ENCODE measurements at regions not wholly inside any gene's neighbourhood (a gene's known extent, or its start where the extent isn't known, plus 50 kb on each side); places are given as distances from the start of the nearest gene placed in this dataset.

DNA sequence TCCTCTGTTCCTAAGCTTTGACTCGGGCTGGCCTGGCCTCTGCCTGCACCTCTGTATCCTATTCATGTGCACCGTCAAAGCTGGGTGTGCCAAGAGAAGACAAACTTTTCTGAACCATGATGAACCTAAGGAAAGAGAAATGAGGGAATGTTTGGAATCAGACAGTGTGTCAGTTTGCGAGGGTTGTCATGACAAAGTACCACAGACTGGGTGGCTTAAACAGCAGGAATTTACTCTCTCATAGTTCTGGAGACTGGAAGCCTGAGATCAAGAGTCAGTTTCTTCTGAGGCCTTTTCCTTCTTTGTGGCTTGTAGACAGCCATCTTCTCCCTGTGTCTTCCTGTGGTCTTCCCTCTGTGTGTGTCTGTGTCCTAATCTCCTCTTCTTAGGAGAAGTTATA is 129.0 kb downstream of the KATNIP start:
- Histone ChIP-seq H3K4me3 (no peak overlapping the region), H3K27ac (no peak overlapping the region), H3K27me3 (replicated peaks; ENCODE audit: insufficient read depth) (no peaks in the 10 kb centered on the region), H3K9me3 (no peaks in the 10 kb centered on the region), H3K36me3 (peaks cover 0 to 4% of the 10 kb centered on the region in 2 donors), H3K4me1 (replicated peaks) (no peaks in the 10 kb centered on the region)
- TF ChIP-seq CTCF (IDR thresholded peaks at IDR 0.05) (no peak), POLR2AphosphoS5 (IDR thresholded peaks at IDR 0.05) (no peak), POLR2A (IDR thresholded peaks at IDR 0.05) (no peak)
- DNase-seq (ENCODE audit: low spot score), result no peak
- WGBS, result 84% methylated on average over 3 of the region's 3 CpGs
- intact Hi-C loops (cut with DNase I), result no loop called here

DNA sequence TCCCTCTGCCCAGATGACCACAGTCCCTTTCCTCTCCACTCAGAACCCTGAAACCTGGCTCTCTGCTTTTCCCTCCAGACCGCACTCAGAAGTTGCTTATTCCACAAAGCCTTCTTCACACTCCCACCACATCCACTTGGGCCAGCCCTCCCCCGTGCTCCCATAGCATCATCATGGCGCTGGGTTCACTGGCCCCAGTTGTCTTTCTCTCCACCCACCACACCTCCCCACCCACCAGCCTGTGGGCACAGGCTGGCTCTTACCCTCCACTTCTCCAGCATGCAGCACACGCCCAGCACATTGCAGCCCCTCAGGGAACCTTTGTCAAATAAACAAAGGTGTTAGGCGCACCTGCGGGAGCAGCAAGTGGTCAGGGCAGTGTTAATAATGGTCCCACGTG is 130.0 kb downstream of the KATNIP start:
- no peaks in the 10 kb centered on the region for H3K27me3 ChIP-seq (replicated peaks; ENCODE audit: insufficient read depth)
- H3K9me3 ChIP-seq, result no peaks in the 10 kb centered on the region
- H3K4me1 ChIP-seq (replicated peaks), result no peaks in the 10 kb centered on the region
- intact Hi-C loops (cut with DNase I), result loop anchor here (10.0 kb wide), 1 partner anchor 105 kb away; no protein-coding TSS in a partner anchor
- WGBS, result 89% methylated on average over 7 of the region's 7 CpGs
- no peak overlapping the region for H3K4me3 ChIP-seq
- no peak for DNase-seq (ENCODE audit: low spot score)
- H3K36me3 ChIP-seq, result peaks cover 0 to 4% of the 10 kb centered on the region in 2 donors
- TF ChIP-seq POLR2AphosphoS5 (IDR thresholded peaks at IDR 0.05) (no peak), POLR2A (IDR thresholded peaks at IDR 0.05) (no peak), CTCF (IDR thresholded peaks at IDR 0.05) (no peak)
- H3K27ac ChIP-seq, result no peak overlapping the region

- Histone ChIP-seq H3K27ac (no peak overlapping the region), H3K4me1 (replicated peaks) (no peaks in the 10 kb centered on the region), H3K4me3 (no peak overlapping the region), H3K36me3 (peaks cover 0 to 4% of the 10 kb centered on the region in 2 donors), H3K27me3 (replicated peaks; ENCODE audit: insufficient read depth) (no peaks in the 10 kb centered on the region), H3K9me3 (no peaks in the 10 kb centered on the region)
- WGBS, result 99% methylated on average over 5 of the region's 5 CpGs
- intact Hi-C loops (cut with DNase I), result loop anchor here (10.0 kb wide), 1 partner anchor 103 kb away; no protein-coding TSS in a partner anchor
- DNase-seq (ENCODE audit: low spot score), result no peak
- no peak for TF ChIP-seq POLR2A (IDR thresholded peaks at IDR 0.05)
- no peak for TF ChIP-seq CTCF (IDR thresholded peaks at IDR 0.05)
- no peak for TF ChIP-seq POLR2AphosphoS5 (IDR thresholded peaks at IDR 0.05)
These were observed 131.7 kb downstream of the KATNIP start for GRCh38 chr16:27681681-27682080.

DNA sequence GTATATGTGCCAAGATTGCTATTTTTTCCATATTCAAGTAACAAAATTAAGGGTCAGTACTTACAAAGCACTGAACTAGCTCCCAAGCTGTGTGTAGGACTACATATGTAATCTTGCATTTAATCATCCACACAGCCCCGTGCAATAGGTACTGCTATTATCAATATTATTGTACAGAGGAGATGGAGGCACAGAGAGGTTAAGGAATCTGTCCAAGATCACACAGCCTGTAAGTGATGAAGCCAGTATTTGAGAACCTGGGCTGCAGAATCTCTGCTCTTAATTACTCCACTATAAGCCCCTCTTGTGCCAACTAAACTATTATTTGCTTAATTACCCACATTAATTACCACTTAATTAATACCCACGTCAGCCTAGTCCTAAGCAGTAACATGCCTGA is 134.1 kb downstream of the KATNIP start:
- TF ChIP-seq CTCF (IDR thresholded peaks at IDR 0.05) (no peak), POLR2A (IDR thresholded peaks at IDR 0.05) (no peak), POLR2AphosphoS5 (IDR thresholded peaks at IDR 0.05) (no peak)
- H3K4me1 ChIP-seq (replicated peaks), result no peaks in the 10 kb centered on the region
- H3K9me3 ChIP-seq, result no peaks in the 10 kb centered on the region
- H3K27me3 ChIP-seq (replicated peaks; ENCODE audit: insufficient read depth), result no peaks in the 10 kb centered on the region
- DNase-seq (ENCODE audit: low spot score), result no peak
- peaks cover 0 to 4% of the 10 kb centered on the region in 2 donors for H3K36me3 ChIP-seq
- WGBS, result 90% methylated on average over 2 of the region's 2 CpGs
- H3K4me3 ChIP-seq, result no peak overlapping the region
- intact Hi-C loops (cut with DNase I), result loop anchor here (10.0 kb wide), 1 partner anchor 101 kb away; no protein-coding TSS in a partner anchor
- H3K27ac ChIP-seq, result no peak overlapping the region

GRCh38 chr16:27685807-27686206 is 135.9 kb downstream of the KATNIP start:
- DNase-seq (ENCODE audit: low spot score), result no peak

More at GRCh38 chr16:27685807-27686206, 135.9 kb downstream of the KATNIP start:
- 39% methylated on average over 1 of the region's 1 CpG for WGBS
- intact Hi-C loops (cut with DNase I), result loop anchor here (10.0 kb wide), 1 partner anchor 99 kb away; no protein-coding TSS in a partner anchor
- Histone ChIP-seq H3K27me3 (replicated peaks; ENCODE audit: insufficient read depth) (no peaks in the 10 kb centered on the region), H3K4me1 (replicated peaks) (no peaks in the 10 kb centered on the region), H3K4me3 (no peak overlapping the region), H3K36me3 (peaks cover 0 to 4% of the 10 kb centered on the region in 2 donors), H3K27ac (no peak overlapping the region), H3K9me3 (no peaks in the 10 kb centered on the region)
- TF ChIP-seq POLR2AphosphoS5 (IDR thresholded peaks at IDR 0.05) (no peak), CTCF (IDR thresholded peaks at IDR 0.05) (no peak), POLR2A (IDR thresholded peaks at IDR 0.05) (no peak)
